Thoracic aorta (tissue), 2 donors: ENCODE measurements at regions not wholly inside any gene's neighbourhood (a gene's known extent, or its start where the extent isn't known, plus 50 kb on each side); places are given as distances from the start of the nearest gene placed in this dataset.

Source experiments
- ATAC-seq: fragments of 150-250 bp; one replicate; pipeline ENCODE4 v1.8.0; 2017; ENCODE audit warnings: low read depth; ENCODE audit not compliant: insufficient number of reproducible peaks, low FRiP score
- DNase-seq: peaks from one replicate; pipeline ENCODE4 v3.0.0-alpha.2; 2020; ENCODE audit warnings: low spot score
- H3K27ac ChIP-seq, 2 donors: fragments of 200-600 bp; sonication (generic); 1 replicate in 1 of 2; 2 replicates in 1 of 2; pipeline ENCODE4 v1.5.1; 2016; ENCODE audit warnings: mild to moderate bottlenecking in 2 of 2, moderate library complexity in 2 of 2
- H3K27me3 ChIP-seq: fragments of 200-600 bp; sonication (generic); replicated peaks from 2 replicates; pipeline ENCODE4 v1.6.0; 2016; ENCODE audit warnings: mild to moderate bottlenecking; ENCODE audit not compliant: insufficient read depth
- H3K36me3 ChIP-seq: fragments of 200-600 bp; sonication (generic); one replicate; pipeline ENCODE4 v1.5.1; 2016
- H3K4me1 ChIP-seq, 2 donors: fragments of 200-600 bp; sonication (generic); 1 replicate in 1 of 2; 2 replicates in 1 of 2; pipeline versions ENCODE4 v1.5.1 to v1.6.0; 2016; ENCODE audit warnings: low read depth in 2 of 2, mild to moderate bottlenecking in 1 of 2; ENCODE audit not compliant: control insufficient read depth in 1 of 2
- H3K4me3 ChIP-seq: fragments of 200-600 bp; sonication (generic); 2 replicates; pipeline ENCODE4 v1.5.1; 2016; ENCODE audit warnings: mild to moderate bottlenecking
- H3K9me3 ChIP-seq: fragments of 200-600 bp; sonication (generic); 2 replicates; pipeline ENCODE4 v1.5.1; 2016
- CTCF ChIP-seq: fragments of 200-600 bp; sonication (generic); IDR thresholded peaks from one replicate; pipeline ENCODE4 v1.5.1; 2019; ENCODE audit warnings: antibody characterized with exemption

DNA sequence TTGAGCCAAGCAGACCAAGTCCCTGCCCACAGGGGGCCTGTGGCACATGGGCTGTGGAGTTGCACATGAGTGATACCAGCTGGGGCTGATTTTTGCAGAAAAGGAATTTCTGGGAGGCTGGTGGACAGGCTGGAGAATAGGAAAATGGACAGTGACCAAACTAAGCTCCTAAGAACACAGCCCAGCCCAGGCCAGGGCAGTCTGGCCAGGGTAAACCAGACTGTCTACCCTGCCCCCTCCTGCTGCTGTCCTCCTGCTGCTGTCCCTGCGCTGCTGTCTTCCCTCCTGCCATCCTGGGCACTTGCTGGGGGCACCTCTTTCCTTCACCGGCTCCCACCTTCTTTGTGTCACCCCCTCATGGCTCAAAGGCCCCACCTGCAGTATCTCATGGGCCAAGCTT lies 219.2 kb downstream of the ZIC5 start:
- no peak overlapping the region for H3K27ac ChIP-seq
- no peak overlapping the region for H3K4me3 ChIP-seq
- no peak for ATAC-seq

DNA sequence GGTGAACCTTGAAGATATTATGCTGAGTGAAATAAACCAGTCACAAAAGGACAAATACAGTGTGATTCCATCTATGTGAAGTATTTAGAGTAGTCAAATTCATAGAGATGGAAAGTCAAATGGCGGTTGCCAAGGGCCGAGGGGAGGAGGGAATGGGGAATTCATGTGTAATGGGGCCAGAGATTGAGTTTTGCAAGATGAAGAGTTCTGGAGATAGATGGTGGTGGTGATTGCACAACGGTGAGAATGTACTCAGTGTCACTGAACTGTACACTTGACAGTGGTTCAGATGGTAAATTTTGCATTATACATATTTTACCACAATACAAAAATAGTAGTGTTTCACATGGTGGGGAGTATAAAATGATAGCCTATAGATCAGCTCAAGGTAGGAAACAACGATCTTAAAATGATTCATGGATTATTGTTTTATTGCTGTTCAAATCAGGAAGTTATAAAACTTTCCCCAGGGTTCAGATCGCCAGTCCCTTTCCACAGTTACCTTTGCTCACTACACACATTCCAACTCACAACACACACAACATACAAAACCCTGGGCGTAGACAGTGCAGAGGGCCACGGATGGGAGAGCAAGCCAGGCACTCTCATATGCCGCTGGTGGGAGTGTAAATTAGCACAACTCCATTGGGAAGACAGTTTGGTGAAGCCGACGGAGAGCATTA lies 219.9 kb downstream of the ZIC5 start:
- no peaks in the 10 kb centered on the region for H3K27me3 ChIP-seq
- ATAC-seq, result no peak
- H3K27ac ChIP-seq, result no peak overlapping the region
- no peak for DNase-seq
- no peaks in the 10 kb centered on the region for H3K4me1 ChIP-seq
- H3K36me3 ChIP-seq, result no peaks in the 10 kb centered on the region
- TF ChIP-seq CTCF, result no peak
- H3K9me3 ChIP-seq, result no peaks in the 10 kb centered on the region
- H3K4me3 ChIP-seq, result no peak overlapping the region

More for the DNA sequence above, 219.2 kb downstream of the ZIC5 start:
- no peak for DNase-seq
- Histone ChIP-seq H3K36me3 (no peaks in the 10 kb centered on the region), H3K27me3 (no peaks in the 10 kb centered on the region), H3K4me1 (no peaks in the 10 kb centered on the region), H3K9me3 (no peaks in the 10 kb centered on the region)
- no peak for TF ChIP-seq CTCF

GRCh38 chr13:99750951-99751350 lies 220.6 kb downstream of the ZIC5 start:
- no peaks in the 10 kb centered on the region for H3K9me3 ChIP-seq
- H3K36me3 ChIP-seq, result no peaks in the 10 kb centered on the region
- ATAC-seq (no peak), DNase-seq (no peak)
- no peaks in the 10 kb centered on the region for H3K4me1 ChIP-seq
- TF ChIP-seq CTCF, result no peak
- H3K27ac ChIP-seq, result no peak overlapping the region
- no peaks in the 10 kb centered on the region for H3K27me3 ChIP-seq
- H3K4me3 ChIP-seq, result no peak overlapping the region

DNA sequence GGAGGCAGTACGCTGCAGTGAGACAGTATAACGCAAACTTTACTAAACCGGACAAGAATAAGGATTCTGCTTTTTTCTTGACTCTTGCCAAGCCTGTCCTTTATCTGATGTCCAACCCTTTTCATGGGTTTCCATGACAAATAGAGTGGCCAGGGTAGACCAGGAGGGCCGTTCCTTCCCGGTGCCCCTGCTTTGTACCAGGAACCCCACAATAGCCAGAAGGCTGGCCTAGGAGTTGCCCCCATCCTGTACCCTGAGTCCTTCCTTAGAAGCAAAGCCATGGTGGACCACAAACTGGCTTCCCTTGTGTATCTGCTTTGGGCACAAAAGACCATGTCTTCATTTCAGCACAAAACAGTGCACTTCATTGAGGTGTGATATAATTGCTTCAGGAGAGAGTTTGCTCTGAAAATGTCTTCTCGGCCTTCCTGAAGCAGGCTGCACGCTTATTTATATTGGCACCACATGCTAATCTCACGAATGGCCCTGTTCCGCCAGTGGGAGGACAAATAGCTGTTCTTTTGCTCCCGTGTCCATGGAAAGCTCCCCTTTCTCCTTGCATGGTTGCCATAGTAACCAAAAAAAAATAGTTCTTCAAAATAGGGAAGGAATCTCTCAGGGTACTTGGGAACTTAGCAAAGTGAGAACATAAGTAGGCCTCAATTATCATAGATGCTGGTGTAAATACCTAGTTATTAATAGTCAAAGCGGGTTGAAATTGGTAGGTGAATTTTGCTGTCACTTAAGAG lies 222.1 kb downstream of the ZIC5 start:
- no peak for TF ChIP-seq CTCF
- Histone ChIP-seq H3K36me3 (no peaks in the 10 kb centered on the region), H3K9me3 (no peaks in the 10 kb centered on the region), H3K27me3 (no peaks in the 10 kb centered on the region), H3K27ac (no peak overlapping the region), H3K4me3 (no peak overlapping the region), H3K4me1 (no peaks in the 10 kb centered on the region)
- ATAC-seq, result no peak
- no peak for DNase-seq

DNA sequence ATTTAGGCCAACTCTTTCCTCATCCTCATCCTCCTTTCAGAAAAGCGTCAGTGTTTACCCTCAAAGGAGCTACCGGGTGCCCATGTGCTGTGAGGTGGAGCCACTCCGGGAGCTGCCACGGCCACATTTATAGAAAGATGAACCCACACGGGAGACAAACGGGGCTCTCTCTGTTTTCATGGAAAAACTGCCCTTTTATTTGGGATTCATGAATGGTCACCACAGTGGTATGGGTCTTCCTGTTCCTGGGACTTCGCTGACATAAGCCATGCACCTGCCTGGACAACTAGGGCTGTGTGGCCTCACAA lies 224.2 kb downstream of the ZIC5 start:
- Histone ChIP-seq H3K4me3 (no peak overlapping the region), H3K27me3 (no peaks in the 10 kb centered on the region), H3K4me1 (peaks cover under 1 to 11% of the 10 kb centered on the region in 2 donors), H3K27ac (no peak overlapping the region), H3K9me3 (no peaks in the 10 kb centered on the region), H3K36me3 (no peaks in the 10 kb centered on the region)
- TF ChIP-seq CTCF, result no peak
- DNase-seq, result no peak
- ATAC-seq, result no peak
